ENCODE measurements at regions not wholly inside any gene's neighbourhood (a gene's known extent, or its start where the extent isn't known, plus 50 kb on each side); places are given as distances from the start of the nearest gene placed in this dataset.
A peak's percentile ranks its signal among the peaks of the same experiment; 100 is the strongest.

- no peak overlapping the region for H3K23ac ChIP-seq (ENCODE audit: low read length in 2 of 2)
- no peak overlapping the region for H3K9ac ChIP-seq (ENCODE audit: low read length)
- peaks cover 0 to 2% of the 10 kb centered on the region in 2 experiments for H3K27me3 ChIP-seq (ENCODE audit: control insufficient read depth in 1 of 2, insufficient read depth in 1 of 2, low read length in 2 of 2)
- no peak overlapping the region for H3K4me3 ChIP-seq (ENCODE audit: insufficient read depth in 1 of 2, low read depth in 1 of 2, low read length in 2 of 2)
- no peak overlapping the region for H4K91ac ChIP-seq (ENCODE audit: low read length)
- no peaks in the 10 kb centered on the region for H3K36me3 ChIP-seq (ENCODE audit: control insufficient read depth in 1 of 2, insufficient read depth in 2 of 2, low read depth in 1 of 2, low read length in 2 of 2)
- H2AK5ac ChIP-seq (ENCODE audit: low read length, severe bottlenecking), result no peak overlapping the region
- H3K14ac ChIP-seq (ENCODE audit: low read length in 2 of 2), result no peak overlapping the region
- H3K9me3 ChIP-seq (ENCODE audit: control insufficient read depth, low read length), result no peaks in the 10 kb centered on the region
- no peaks in the 10 kb centered on the region for H3K4me1 ChIP-seq (ENCODE audit: control insufficient read depth, insufficient read depth, low read depth, low read length)
- no peak overlapping the region for H2AFZ ChIP-seq (ENCODE audit: low read depth, low read length)
- H3K79me1 ChIP-seq (replicated peaks; ENCODE audit: low read length, poor library complexity, severe bottlenecking), result no peaks in the 10 kb centered on the region
- H2BK12ac ChIP-seq (ENCODE audit: low read length in 2 of 2), result no peak overlapping the region
- no peak overlapping the region for H3K18ac ChIP-seq (ENCODE audit: low read depth in 1 of 2, low read length in 2 of 2)
- H3K4me2 ChIP-seq (ENCODE audit: low read length, poor library complexity, severe bottlenecking), result no peak overlapping the region
- 79% methylated on average over 2 of the region's 3 CpGs for WGBS
- no peak overlapping the region for H2BK120ac ChIP-seq (ENCODE audit: low read depth, low read length)
- no peak overlapping the region for H3K27ac ChIP-seq (ENCODE audit: low read length, poor library complexity, severe bottlenecking)
- no peak overlapping the region for H3K4ac ChIP-seq (ENCODE audit: low read depth in 1 of 2, low read length in 2 of 2)
- no peak for DNase-seq
- H2BK15ac ChIP-seq (ENCODE audit: low read depth, poor library complexity, severe bottlenecking), result no peak overlapping the region
- H2BK5ac ChIP-seq (ENCODE audit: low read depth, low read length, poor library complexity, severe bottlenecking), result no peak overlapping the region
- no peak overlapping the region for H4K8ac ChIP-seq (ENCODE audit: low read length)
Observed at GRCh38 chr9:99475401-99476065, 253.5 kb downstream of the SEC61B start.

- H3K9me3 ChIP-seq (ENCODE audit: control insufficient read depth, low read length), result no peaks in the 10 kb centered on the region
- H2AFZ ChIP-seq (ENCODE audit: low read depth, low read length), result no peak overlapping the region
- H2BK12ac ChIP-seq (ENCODE audit: low read length in 2 of 2), result no peak overlapping the region
- no peak overlapping the region for H3K23ac ChIP-seq (ENCODE audit: low read length in 2 of 2)
- no peak overlapping the region for H4K91ac ChIP-seq (ENCODE audit: low read length)
- H3K14ac ChIP-seq (ENCODE audit: low read length in 2 of 2), result no peak overlapping the region
- WGBS, result 82% methylated on average over 10 of the region's 10 CpGs
- no peak overlapping the region for H2BK15ac ChIP-seq (ENCODE audit: low read depth, poor library complexity, severe bottlenecking)
- H3K4ac ChIP-seq (ENCODE audit: low read depth in 1 of 2, low read length in 2 of 2), result no peak overlapping the region
- no peak overlapping the region for H4K8ac ChIP-seq (ENCODE audit: low read length)
- H3K4me2 ChIP-seq (ENCODE audit: low read length, poor library complexity, severe bottlenecking), result no peak overlapping the region
- DNase-seq, result no peak
- peaks cover 0 to 5% of the 10 kb centered on the region in 2 experiments for H3K27me3 ChIP-seq (ENCODE audit: control insufficient read depth in 1 of 2, insufficient read depth in 1 of 2, low read length in 2 of 2)
- H3K4me1 ChIP-seq (ENCODE audit: control insufficient read depth, insufficient read depth, low read depth, low read length), result no peaks in the 10 kb centered on the region
- no peak overlapping the region for H2BK5ac ChIP-seq (ENCODE audit: low read depth, low read length, poor library complexity, severe bottlenecking)
- H3K18ac ChIP-seq (ENCODE audit: low read depth in 1 of 2, low read length in 2 of 2), result no peak overlapping the region
- no peak overlapping the region for H2BK120ac ChIP-seq (ENCODE audit: low read depth, low read length)
- H2AK5ac ChIP-seq (ENCODE audit: low read length, severe bottlenecking), result no peak overlapping the region
- H3K36me3 ChIP-seq (ENCODE audit: control insufficient read depth in 1 of 2, insufficient read depth in 2 of 2, low read depth in 1 of 2, low read length in 2 of 2), result no peaks in the 10 kb centered on the region
- no peak overlapping the region for H3K9ac ChIP-seq (ENCODE audit: low read length)
- H3K79me1 ChIP-seq (replicated peaks; ENCODE audit: low read length, poor library complexity, severe bottlenecking), result no peaks in the 10 kb centered on the region
- H3K4me3 ChIP-seq (ENCODE audit: insufficient read depth in 1 of 2, low read depth in 1 of 2, low read length in 2 of 2), result no peak overlapping the region
- H3K27ac ChIP-seq (ENCODE audit: low read length, poor library complexity, severe bottlenecking), result no peak overlapping the region
Observed at GRCh38 chr9:99478469-99479027, 256.5 kb downstream of the SEC61B start.

GRCh38 chr9:99479929-99480328 is 257.8 kb downstream of the SEC61B start:
- 13% methylated on average over 3 of the region's 3 CpGs for WGBS
- no peak overlapping the region for H3K4me2 ChIP-seq (ENCODE audit: low read length, poor library complexity, severe bottlenecking)

GRCh38 chr9:99485459-99485858 is 263.4 kb downstream of the SEC61B start:
- no peak overlapping the region for H4K91ac ChIP-seq (ENCODE audit: low read length)
- H3K18ac ChIP-seq (ENCODE audit: low read depth in 1 of 2, low read length in 2 of 2), result no peak overlapping the region
- no peak overlapping the region for H2BK15ac ChIP-seq (ENCODE audit: low read depth, poor library complexity, severe bottlenecking)
- no peak overlapping the region for H2BK120ac ChIP-seq (ENCODE audit: low read depth, low read length)
- H2AK5ac ChIP-seq (ENCODE audit: low read length, severe bottlenecking), result no peak overlapping the region
- peaks cover 0 to 5% of the 10 kb centered on the region in 2 experiments for H3K27me3 ChIP-seq (ENCODE audit: control insufficient read depth in 1 of 2, insufficient read depth in 1 of 2, low read length in 2 of 2)
- peak; percentile 74 for DNase-seq
- H3K27ac ChIP-seq (ENCODE audit: low read length, poor library complexity, severe bottlenecking), result no peak overlapping the region
- H4K8ac ChIP-seq (ENCODE audit: low read length), result no peak overlapping the region
- no peak overlapping the region for H2BK5ac ChIP-seq (ENCODE audit: low read depth, low read length, poor library complexity, severe bottlenecking)
- H3K9me3 ChIP-seq (ENCODE audit: control insufficient read depth, low read length), result no peaks in the 10 kb centered on the region
- peak overlapping the region in 1 of 2 experiments; percentile 11 for H3K4me3 ChIP-seq (ENCODE audit: insufficient read depth in 1 of 2, low read depth in 1 of 2, low read length in 2 of 2)
- H3K23ac ChIP-seq (ENCODE audit: low read length in 2 of 2), result no peak overlapping the region
- H3K14ac ChIP-seq (ENCODE audit: low read length in 2 of 2), result no peak overlapping the region
- no peaks in the 10 kb centered on the region for H3K4me1 ChIP-seq (ENCODE audit: control insufficient read depth, insufficient read depth, low read depth, low read length)
- no peaks in the 10 kb centered on the region for H3K36me3 ChIP-seq (ENCODE audit: control insufficient read depth in 1 of 2, insufficient read depth in 2 of 2, low read depth in 1 of 2, low read length in 2 of 2)
- H3K79me1 ChIP-seq (replicated peaks; ENCODE audit: low read length, poor library complexity, severe bottlenecking), result no peaks in the 10 kb centered on the region
- no peak overlapping the region for H2BK12ac ChIP-seq (ENCODE audit: low read length in 2 of 2)
- no peak overlapping the region for H2AFZ ChIP-seq (ENCODE audit: low read depth, low read length)
- H3K4me2 ChIP-seq (ENCODE audit: low read length, poor library complexity, severe bottlenecking), result no peak overlapping the region
- 16% methylated on average over 2 of the region's 2 CpGs for WGBS
- H3K9ac ChIP-seq (ENCODE audit: low read length), result peak overlapping the region; percentile 60
- H3K4ac ChIP-seq (ENCODE audit: low read depth in 1 of 2, low read length in 2 of 2), result no peak overlapping the region

More at GRCh38 chr9:99479929-99480328, 257.8 kb downstream of the SEC61B start:
- Histone ChIP-seq H3K79me1 (replicated peaks; ENCODE audit: low read length, poor library complexity, severe bottlenecking) (no peaks in the 10 kb centered on the region), H3K27me3 (ENCODE audit: control insufficient read depth in 1 of 2, insufficient read depth in 1 of 2, low read length in 2 of 2) (peaks cover 0 to 5% of the 10 kb centered on the region in 2 experiments), H2BK120ac (ENCODE audit: low read depth, low read length) (no peak overlapping the region), H3K9me3 (ENCODE audit: control insufficient read depth, low read length) (no peaks in the 10 kb centered on the region), H3K9ac (ENCODE audit: low read length) (no peak overlapping the region), H3K4me3 (ENCODE audit: insufficient read depth in 1 of 2, low read depth in 1 of 2, low read length in 2 of 2) (no peak overlapping the region), H3K14ac (ENCODE audit: low read length in 2 of 2) (no peak overlapping the region), H3K4me1 (ENCODE audit: control insufficient read depth, insufficient read depth, low read depth, low read length) (no peaks in the 10 kb centered on the region), H3K36me3 (ENCODE audit: control insufficient read depth in 1 of 2, insufficient read depth in 2 of 2, low read depth in 1 of 2, low read length in 2 of 2) (no peaks in the 10 kb centered on the region), H3K23ac (ENCODE audit: low read length in 2 of 2) (no peak overlapping the region), H2AFZ (ENCODE audit: low read depth, low read length) (no peak overlapping the region), H2BK15ac (ENCODE audit: low read depth, poor library complexity, severe bottlenecking) (no peak overlapping the region), H4K8ac (ENCODE audit: low read length) (no peak overlapping the region), H2BK5ac (ENCODE audit: low read depth, low read length, poor library complexity, severe bottlenecking) (no peak overlapping the region), H3K18ac (ENCODE audit: low read depth in 1 of 2, low read length in 2 of 2) (no peak overlapping the region), H2BK12ac (ENCODE audit: low read length in 2 of 2) (no peak overlapping the region), H3K4ac (ENCODE audit: low read depth in 1 of 2, low read length in 2 of 2) (no peak overlapping the region), H3K27ac (ENCODE audit: low read length, poor library complexity, severe bottlenecking) (no peak overlapping the region), H2AK5ac (ENCODE audit: low read length, severe bottlenecking) (no peak overlapping the region), H4K91ac (ENCODE audit: low read length) (no peak overlapping the region)
- no peak for DNase-seq

Measured in mesenchymal stem cell (in vitro differentiated cells and primary cell).